Mesendoderm (in vitro differentiated cells): ENCODE measurements at regions not wholly inside any gene's neighbourhood (a gene's known extent, or its start where the extent isn't known, plus 50 kb on each side); places are given as distances from the start of the nearest gene placed in this dataset.

Experiments
- DNase-seq: peaks from one replicate; pipeline ENCODE4 v3.0.0; 2013
- H2AK5ac ChIP-seq: 2 replicates; pipeline ENCODE4 v1.6.1; 2013; ENCODE audit warnings: low read length, inconsistent platforms
- H2BK120ac ChIP-seq: 2 replicates; pipeline ENCODE4 v1.6.1; 2013; ENCODE audit warnings: low read depth, mild to moderate bottlenecking, low read length, moderate library complexity, mixed read lengths
- H2BK15ac ChIP-seq: replicated peaks from 2 replicates; pipeline ENCODE4 v1.6.1; 2013; ENCODE audit warnings: low read depth, mild to moderate bottlenecking, moderate library complexity
- H2BK5ac ChIP-seq: 2 replicates; pipeline ENCODE4 v1.6.1; 2013; ENCODE audit warnings: low read length, inconsistent platforms
- H3K18ac ChIP-seq: 2 replicates; pipeline ENCODE4 v1.6.1; 2013; ENCODE audit warnings: mild to moderate bottlenecking, low read length, mixed read lengths
- H3K23ac ChIP-seq: one replicate; pipeline ENCODE4 v1.6.1; 2013; ENCODE audit warnings: low read length
- H3K27ac ChIP-seq: 2 replicates; pipeline ENCODE4 v1.5.1; 2013; ENCODE audit warnings: low read depth, mild to moderate bottlenecking, inconsistent platforms, low read length, moderate library complexity
- H3K27me3 ChIP-seq: 2 replicates; pipeline ENCODE4 v1.6.1; 2013; ENCODE audit warnings: low read length, control low read depth, mild to moderate bottlenecking, inconsistent platforms; ENCODE audit not compliant: insufficient read depth, poor library complexity
- H3K36me3 ChIP-seq: 2 replicates; pipeline ENCODE4 v1.6.1; 2013; ENCODE audit warnings: low read length, inconsistent platforms; ENCODE audit not compliant: control insufficient read depth, insufficient read depth
- H3K4ac ChIP-seq: one replicate; pipeline ENCODE4 v1.6.1; 2013; ENCODE audit warnings: low read depth, mild to moderate bottlenecking, low read length, moderate library complexity
- H3K4me1 ChIP-seq: 2 replicates; pipeline ENCODE4 v1.6.1; 2013; ENCODE audit warnings: low read depth, low read length, inconsistent platforms; ENCODE audit not compliant: control insufficient read depth
- H3K4me2 ChIP-seq: 2 replicates; pipeline ENCODE4 v1.6.1; 2013; ENCODE audit warnings: low read length
- H3K4me3 ChIP-seq: 2 replicates; pipeline ENCODE4 v1.5.1; 2013; ENCODE audit warnings: mild to moderate bottlenecking, low read length
- H3K56ac ChIP-seq: one replicate; pipeline ENCODE4 v1.6.1; 2013; ENCODE audit warnings: low read length
- H3K79me1 ChIP-seq: 2 replicates; pipeline ENCODE4 v1.6.1; 2013; ENCODE audit warnings: low read length, inconsistent platforms
- H3K79me2 ChIP-seq: 2 replicates; pipeline ENCODE4 v1.6.1; 2013; ENCODE audit warnings: mild to moderate bottlenecking, low read length; ENCODE audit not compliant: control insufficient read depth, insufficient read depth
- H3K9ac ChIP-seq: 2 replicates; pipeline ENCODE4 v1.6.1; 2013; ENCODE audit warnings: low read length, inconsistent platforms
- H4K5ac ChIP-seq: one replicate; pipeline ENCODE4 v1.6.1; 2013; ENCODE audit warnings: low read length
- H4K8ac ChIP-seq: one replicate; pipeline ENCODE4 v1.6.1; 2013; ENCODE audit warnings: low read depth, mild to moderate bottlenecking, control low read depth, low read length, moderate library complexity
- WGBS: extraction: QIAGEN DNeasy Blood & Tissue Kit; methylation state at CpG from one replicate; pipeline ENCODE4 v1.1.7; 2013; ENCODE audit warnings: low lambda C conversion rate, missing lambda C conversion rate; ENCODE audit not compliant: insufficient coverage; ENCODE audit errors: extremely low coverage; 5-methylcytosine and 5-hydroxymethylcytosine counted together

- H3K79me2 ChIP-seq, result no peaks in the 10 kb centered on the region
- H3K4me3 ChIP-seq, result no peak overlapping the region
- H2BK120ac ChIP-seq, result no peak overlapping the region
- no peaks in the 10 kb centered on the region for H3K36me3 ChIP-seq
- no peak overlapping the region for H4K5ac ChIP-seq
- H4K8ac ChIP-seq, result no peak overlapping the region
- peaks cover 9% of the 10 kb centered on the region for H3K4me1 ChIP-seq
- H2BK5ac ChIP-seq, result no peak overlapping the region
- H3K27me3 ChIP-seq, result no peaks in the 10 kb centered on the region
- H2AK5ac ChIP-seq, result no peak overlapping the region
- H3K27ac ChIP-seq, result peak overlapping the region; percentile 51
- peak overlapping the region; percentile 39 for H3K18ac ChIP-seq
- WGBS, result no CpG with 5 or more reads among the region's 6 CpGs
- DNase-seq, result peak; percentile 86
- no peak overlapping the region for H3K9ac ChIP-seq
- peak overlapping the region; percentile 25 for H3K56ac ChIP-seq
- no peak overlapping the region for H3K4me2 ChIP-seq
- H2BK15ac ChIP-seq, result no peak overlapping the region
- no peak overlapping the region for H3K23ac ChIP-seq
- H3K79me1 ChIP-seq, result no peaks in the 10 kb centered on the region
- H3K4ac ChIP-seq, result no peak overlapping the region
Measured at GRCh38 chr17:36880268-36880905, 56.9 kb upstream of the LHX1 start.

- Histone ChIP-seq H3K79me2 (no peaks in the 10 kb centered on the region), H2BK15ac (no peak overlapping the region), H3K27me3 (no peaks in the 10 kb centered on the region), H3K36me3 (no peaks in the 10 kb centered on the region), H3K79me1 (no peaks in the 10 kb centered on the region), H4K8ac (no peak overlapping the region), H3K4me2 (no peak overlapping the region), H4K5ac (no peak overlapping the region), H3K4ac (no peak overlapping the region), H3K27ac (no peak overlapping the region), H3K4me1 (peaks cover 5% of the 10 kb centered on the region), H2BK5ac (no peak overlapping the region), H2AK5ac (no peak overlapping the region), H2BK120ac (no peak overlapping the region), H3K9ac (no peak overlapping the region), H3K18ac (no peak overlapping the region), H3K4me3 (no peak overlapping the region), H3K56ac (no peak overlapping the region), H3K23ac (no peak overlapping the region)
- no peak for DNase-seq
Measured at GRCh38 chr17:36881323-36881722, 56.0 kb upstream of the LHX1 start.

DNA sequence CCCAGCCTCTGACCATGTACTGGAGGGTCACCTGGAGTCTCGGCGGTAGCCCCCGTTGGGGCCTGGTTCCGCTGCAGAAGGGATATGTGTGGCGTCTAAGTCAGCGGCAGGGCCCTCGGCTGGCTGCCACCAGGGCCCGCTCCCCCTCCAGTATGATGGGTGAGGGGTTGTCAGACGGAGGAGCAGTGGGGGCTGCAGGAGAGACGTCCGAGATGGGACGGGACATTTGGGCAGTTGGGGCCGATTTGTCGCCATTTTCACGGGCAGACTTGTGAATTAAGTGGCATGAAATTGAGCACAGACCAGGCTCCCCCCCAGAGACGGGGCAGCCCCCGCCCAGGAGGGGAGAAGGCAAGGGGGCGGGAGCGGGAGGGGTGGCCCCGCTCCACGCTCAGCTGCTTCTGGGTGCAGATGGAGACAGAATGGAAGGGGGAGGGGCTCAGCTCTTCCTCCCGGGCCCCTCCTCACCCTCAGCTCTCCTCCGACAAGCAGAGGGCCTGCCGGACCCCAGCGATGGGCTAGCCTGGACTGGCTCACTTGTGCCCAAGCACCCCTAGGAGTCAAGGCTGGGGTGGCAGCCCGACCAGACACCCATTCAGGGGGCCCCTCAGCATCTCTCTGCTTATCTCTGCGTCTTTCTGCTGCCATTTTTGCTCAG lies 52.7 kb upstream of the LHX1 start:
- H2BK15ac ChIP-seq, result no peak overlapping the region
- peak; percentile 51 for DNase-seq
- peak overlapping the region; percentile 82 for H3K56ac ChIP-seq
- H3K4me3 ChIP-seq, result no peak overlapping the region
- peak overlapping the region; percentile 15 for H4K5ac ChIP-seq
- peaks cover 10% of the 10 kb centered on the region for H3K4me1 ChIP-seq
- H3K18ac ChIP-seq, result peak overlapping the region; percentile 84
- H3K79me1 ChIP-seq, result no peaks in the 10 kb centered on the region
- H2BK120ac ChIP-seq, result peak overlapping the region; percentile 23
- H4K8ac ChIP-seq, result peak overlapping the region; percentile 67
- no CpG with 5 or more reads among the region's 27 CpGs for WGBS
- H2AK5ac ChIP-seq, result no peak overlapping the region
- peak overlapping the region; percentile 62 for H3K9ac ChIP-seq
- no peak overlapping the region for H3K4me2 ChIP-seq
- H3K79me2 ChIP-seq, result no peaks in the 10 kb centered on the region
- peak overlapping the region; percentile 88 for H3K27ac ChIP-seq
- no peak overlapping the region for H3K23ac ChIP-seq
- H3K36me3 ChIP-seq, result no peaks in the 10 kb centered on the region
- no peak overlapping the region for H3K4ac ChIP-seq
- H2BK5ac ChIP-seq, result peak overlapping the region; percentile 97
- no peaks in the 10 kb centered on the region for H3K27me3 ChIP-seq

DNA sequence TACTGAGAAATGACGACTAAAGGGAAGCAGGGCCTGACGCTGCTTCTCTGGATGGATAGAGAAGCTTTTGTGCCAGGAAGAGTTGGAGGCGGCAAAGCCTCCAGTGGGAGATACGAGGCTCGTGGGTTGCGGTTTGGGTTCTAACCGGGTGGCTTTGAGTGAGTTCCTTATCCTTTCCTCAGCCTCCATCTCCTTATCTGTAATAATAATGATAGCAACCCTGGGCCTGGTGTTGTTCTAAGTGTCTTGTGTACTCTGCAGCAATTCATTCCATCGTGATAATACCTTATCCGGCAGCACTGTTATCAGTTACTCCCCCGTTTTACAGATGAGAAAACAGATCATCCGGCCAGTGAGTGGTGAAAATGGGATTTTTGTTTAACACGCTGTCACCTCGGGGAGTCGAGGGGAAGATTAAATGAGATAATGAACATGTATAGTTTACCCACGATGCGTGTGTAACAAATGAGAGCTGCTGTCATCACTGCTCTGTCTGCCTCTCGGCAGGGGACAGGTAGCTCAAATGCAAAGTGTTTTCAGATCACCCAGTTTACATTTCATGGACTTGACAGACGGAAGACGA lies 52.0 kb upstream of the LHX1 start:
- H2BK15ac ChIP-seq, result no peak overlapping the region
- peak overlapping the region; percentile 82 for H3K56ac ChIP-seq
- H3K4ac ChIP-seq, result no peak overlapping the region
- H3K9ac ChIP-seq, result peak overlapping the region; percentile 62
- H4K8ac ChIP-seq, result peak overlapping the region; percentile 67
- DNase-seq, result peak; percentile 92
- peak overlapping the region; percentile 15 for H4K5ac ChIP-seq
- H2BK120ac ChIP-seq, result peak overlapping the region; percentile 23
- WGBS, result no CpG with 5 or more reads among the region's 19 CpGs
- peak overlapping the region; percentile 84 for H3K18ac ChIP-seq
- no peak overlapping the region for H3K4me2 ChIP-seq
- H3K4me3 ChIP-seq, result no peak overlapping the region
- no peaks in the 10 kb centered on the region for H3K27me3 ChIP-seq
- no peaks in the 10 kb centered on the region for H3K79me2 ChIP-seq
- no peak overlapping the region for H3K23ac ChIP-seq
- peak overlapping the region; percentile 97 for H2BK5ac ChIP-seq
- peak overlapping the region; percentile 88 for H3K27ac ChIP-seq
- no peaks in the 10 kb centered on the region for H3K79me1 ChIP-seq
- H3K36me3 ChIP-seq, result no peaks in the 10 kb centered on the region
- H2AK5ac ChIP-seq, result no peak overlapping the region
- H3K4me1 ChIP-seq, result peaks cover 10% of the 10 kb centered on the region

DNA sequence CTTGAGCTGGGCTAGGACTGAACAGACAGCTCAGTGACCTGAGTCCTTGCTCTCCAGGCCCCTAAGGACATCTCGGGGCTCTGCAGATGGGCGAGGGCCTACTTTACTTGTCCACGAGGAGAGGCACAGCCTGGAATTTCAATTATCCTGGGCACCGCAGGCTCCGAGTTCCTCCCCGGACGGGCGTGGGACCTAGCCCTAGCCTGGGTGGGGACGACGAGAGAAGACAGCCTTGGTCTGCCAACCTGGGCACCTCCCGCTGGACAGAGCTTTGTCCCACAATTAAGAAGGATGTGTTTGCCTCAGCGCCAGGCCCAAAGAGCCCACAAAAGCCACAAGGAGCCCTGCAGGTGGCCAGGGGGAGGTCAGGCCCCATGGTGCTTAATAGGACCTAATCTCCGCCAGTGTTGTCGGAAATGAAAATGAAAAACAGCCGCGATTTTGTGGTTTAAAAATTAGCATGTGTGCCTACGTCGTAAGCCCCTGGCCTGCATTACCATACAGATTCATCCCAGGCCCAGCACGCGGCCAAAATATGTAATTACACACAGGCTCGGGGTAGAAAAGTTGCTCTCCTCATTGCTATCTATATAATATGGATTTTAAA lies 51.4 kb upstream of the LHX1 start:
- Histone ChIP-seq H2AK5ac (peak overlapping the region; percentile 28), H2BK120ac (peak overlapping the region; percentile 2), H3K4me1 (peaks cover 10% of the 10 kb centered on the region), H3K4me3 (no peak overlapping the region), H3K27me3 (no peaks in the 10 kb centered on the region), H3K4ac (peak overlapping the region; percentile 90), H4K5ac (no peak overlapping the region), H3K79me2 (no peaks in the 10 kb centered on the region), H2BK15ac (no peak overlapping the region), H4K8ac (no peak overlapping the region), H3K4me2 (no peak overlapping the region), H3K56ac (peak overlapping the region; percentile 51), H3K36me3 (no peaks in the 10 kb centered on the region), H3K27ac (peak overlapping the region; percentile 1), H3K9ac (no peak overlapping the region), H2BK5ac (peak overlapping the region; percentile 81), H3K18ac (peak overlapping the region; percentile 19), H3K23ac (no peak overlapping the region), H3K79me1 (no peaks in the 10 kb centered on the region)
- no peak for DNase-seq
- no CpG with 5 or more reads among the region's 21 CpGs for whole genome bisulfite sequencing
